Stomach smooth muscle (tissue), 2 donors: ENCODE measurements at regions not wholly inside any gene's neighbourhood (a gene's known extent, or its start where the extent isn't known, plus 50 kb on each side); places are given as distances from the start of the nearest gene placed in this dataset.
"Not testable (repeated sequence)": the region's sequence is repeated elsewhere in the genome, so short reads cannot be mapped to it uniquely, and the experiment has no call there.

Experiments used
- H3K27ac ChIP-seq: one replicate; pipeline ENCODE4 v1.7.0; 2013; ENCODE audit warnings: mild to moderate bottlenecking, low read length, inconsistent platforms
- H3K27me3 ChIP-seq, 2 donors: one replicate each; pipeline ENCODE4 v1.7.0; 2013; ENCODE audit warnings: low read length in 2 of 2; ENCODE audit not compliant: insufficient read depth in 2 of 2, control insufficient read depth in 1 of 2
- H3K36me3 ChIP-seq, 2 donors: one replicate each; pipeline ENCODE4 v1.7.0; 2013; ENCODE audit warnings: low read length in 2 of 2; ENCODE audit not compliant: control insufficient read depth in 2 of 2, insufficient read depth in 2 of 2
- H3K4me1 ChIP-seq: one replicate; pipeline ENCODE4 v1.7.0; 2013; ENCODE audit warnings: low read length; ENCODE audit not compliant: control insufficient read depth, insufficient read depth
- H3K4me3 ChIP-seq, 2 donors: one replicate each; pipeline ENCODE4 v1.7.0; 2013; ENCODE audit warnings: low read length in 2 of 2
- H3K9ac ChIP-seq, 2 donors: one replicate each; pipeline ENCODE4 v1.7.0; 2013; ENCODE audit warnings: low read length in 2 of 2, mild to moderate bottlenecking in 1 of 2
- H3K9me3 ChIP-seq, 2 donors: one replicate each; pipeline ENCODE4 v1.7.0; 2013; ENCODE audit warnings: low read length in 2 of 2; ENCODE audit not compliant: control insufficient read depth in 2 of 2
- donor health status: healthy.
- donor health status: Pancreatic carcinoma.

DNA sequence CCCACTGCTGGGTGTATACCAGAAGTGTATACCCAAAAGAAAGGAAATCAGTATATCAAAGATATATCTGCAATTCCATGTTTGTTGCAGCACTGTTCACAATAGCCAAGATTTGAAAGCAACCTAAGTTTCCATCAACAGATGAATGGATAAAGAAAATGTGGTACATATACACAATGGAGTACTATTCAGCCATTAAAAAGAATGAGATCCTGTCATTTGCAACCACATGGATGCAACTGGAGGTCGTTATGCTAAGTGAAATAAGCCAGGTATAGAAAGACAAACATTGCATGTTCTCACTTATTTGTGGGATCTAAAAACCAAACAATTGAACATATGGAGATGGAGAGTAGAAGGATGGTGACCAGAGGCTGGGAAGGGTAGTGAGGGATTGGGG lies 97.2 kb downstream of the RMI1 start:
- not testable (repeated sequence) for H3K4me1 ChIP-seq, H3K4me3 ChIP-seq, H3K9me3 ChIP-seq, H3K27me3 ChIP-seq, H3K9ac ChIP-seq, H3K27ac ChIP-seq, H3K36me3 ChIP-seq

DNA sequence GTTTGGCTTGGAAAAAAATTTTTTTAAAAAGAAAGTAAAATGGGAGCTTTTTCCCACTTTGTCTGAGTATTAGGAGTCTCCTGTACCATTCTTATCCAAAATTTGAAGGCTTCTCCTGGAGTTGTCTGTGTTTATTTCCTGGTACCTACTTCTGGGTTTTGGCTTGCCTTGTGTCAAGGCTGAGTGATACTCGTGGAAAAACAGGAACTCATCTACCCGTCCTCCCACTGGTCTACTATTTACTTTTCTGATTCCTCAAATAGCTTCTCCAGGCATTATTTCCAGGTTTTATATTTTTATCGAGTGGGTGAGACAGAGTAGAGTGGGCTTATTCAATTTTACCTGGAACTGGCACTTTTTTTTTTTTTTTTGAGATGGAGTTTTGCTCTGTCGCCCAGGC lies 99.4 kb downstream of the RMI1 start:
- Histone ChIP-seq H3K9ac (no peak overlapping the region), H3K27me3 (no peaks in the 10 kb centered on the region), H3K4me1 (no peaks in the 10 kb centered on the region), H3K4me3 (no peak overlapping the region), H3K9me3 (no peaks in the 10 kb centered on the region), H3K27ac (no peak overlapping the region), H3K36me3 (no peaks in the 10 kb centered on the region)

DNA sequence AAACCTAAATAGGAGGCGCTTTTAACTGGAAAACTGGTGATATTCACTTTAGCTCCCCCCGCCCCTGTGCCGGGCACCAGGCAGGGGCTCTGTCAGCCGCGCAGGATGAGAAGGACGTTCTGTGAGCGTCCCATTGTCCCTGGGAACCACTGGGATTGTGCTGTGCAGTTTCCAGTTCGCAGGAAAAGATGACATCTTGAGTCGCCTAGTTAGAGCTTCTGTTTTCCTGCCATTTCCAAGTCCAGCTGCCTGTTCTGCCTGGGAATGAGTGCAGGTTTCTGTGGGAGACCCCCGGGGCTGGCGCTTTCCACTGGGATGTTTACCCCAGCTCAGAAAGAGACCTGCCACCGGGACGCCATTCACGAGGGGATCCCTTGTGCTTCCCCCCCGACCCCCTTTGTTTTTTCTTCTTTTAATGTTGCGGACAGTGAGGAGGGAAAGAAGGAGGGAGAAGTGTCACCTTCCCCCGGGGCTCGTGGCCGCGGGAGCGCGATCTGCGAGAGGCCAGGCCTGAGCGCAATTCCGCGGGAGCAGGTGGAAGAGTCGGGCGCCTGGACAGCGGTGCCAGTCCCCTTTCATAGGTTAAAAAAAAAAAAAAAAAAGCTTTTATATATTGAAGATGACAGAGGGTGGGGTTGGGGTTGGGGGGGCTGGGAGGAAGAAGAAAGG lies 121.5 kb downstream of the RMI1 start:
- H3K27ac ChIP-seq: no peak overlapping the region
- no peaks in the 10 kb centered on the region for H3K36me3 ChIP-seq
- no peak overlapping the region for H3K9ac ChIP-seq
- no peaks in the 10 kb centered on the region for H3K9me3 ChIP-seq
- no peak overlapping the region for H3K4me3 ChIP-seq
- H3K4me1 ChIP-seq: no peaks in the 10 kb centered on the region
- H3K27me3 ChIP-seq: peaks cover 5 to 6% of the 10 kb centered on the region in 2 donors

DNA sequence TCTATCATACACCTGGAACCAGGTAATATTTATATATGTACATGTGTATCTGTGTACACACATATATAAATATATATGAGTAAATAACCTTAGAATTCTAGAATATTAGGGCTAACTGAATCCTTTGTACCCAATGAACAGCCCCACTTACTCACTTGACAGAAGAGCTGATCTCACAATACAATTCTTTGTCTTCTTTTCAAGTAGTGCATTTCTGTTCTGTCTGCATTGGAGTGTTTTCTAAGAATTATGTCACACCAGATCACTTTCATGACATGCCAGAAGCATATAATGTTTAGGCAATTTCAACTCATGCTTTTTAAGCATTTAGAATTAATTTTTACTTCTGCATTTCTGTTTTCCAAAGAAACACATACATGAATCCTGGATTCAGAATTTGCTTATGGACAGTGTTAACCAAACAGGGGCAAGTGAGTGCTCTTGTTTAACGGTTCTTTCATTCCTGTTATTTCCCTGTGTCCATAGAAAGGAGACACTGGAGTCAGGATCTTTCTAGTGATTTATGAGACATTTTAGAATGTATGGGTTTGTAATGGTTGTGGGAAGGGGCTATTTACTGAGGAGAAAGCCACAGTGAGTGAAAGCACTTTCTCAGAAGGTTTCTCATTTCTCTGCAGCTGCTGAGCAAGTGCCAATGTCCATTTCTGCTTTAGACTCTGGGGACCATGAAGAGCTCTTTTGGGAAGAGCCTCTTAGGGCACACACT lies 123.2 kb downstream of the RMI1 start:
- Histone ChIP-seq H3K9me3 (no peaks in the 10 kb centered on the region), H3K9ac (no peak overlapping the region)

DNA sequence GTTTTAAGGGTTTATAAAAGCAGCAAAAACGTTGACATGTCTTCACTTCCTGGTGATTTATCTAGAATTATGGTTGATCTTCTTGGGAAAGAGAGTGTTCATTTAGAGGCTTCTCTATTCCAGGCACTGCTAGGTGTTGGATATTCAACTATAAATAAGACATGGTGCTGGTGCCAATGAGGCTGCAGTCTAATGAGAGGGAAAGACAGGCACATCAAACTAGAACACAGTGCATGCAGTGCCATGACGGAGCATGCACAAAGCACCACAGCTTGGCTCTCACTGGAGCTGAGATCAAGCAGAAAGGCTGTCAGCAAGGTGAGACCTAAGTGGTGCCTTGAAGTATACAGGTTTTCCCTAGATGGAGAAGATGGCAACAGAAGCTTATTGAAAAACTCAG lies 126.5 kb downstream of the RMI1 start:
- no peaks in the 10 kb centered on the region for H3K4me1 ChIP-seq
- no peaks in the 10 kb centered on the region for H3K9me3 ChIP-seq
- peaks cover 1 to 2% of the 10 kb centered on the region in 2 donors for H3K27me3 ChIP-seq
- H3K4me3 ChIP-seq: no peak overlapping the region
- H3K9ac ChIP-seq: no peak overlapping the region
- no peak overlapping the region for H3K27ac ChIP-seq
- H3K36me3 ChIP-seq: no peaks in the 10 kb centered on the region

More for the DNA sequence above, 123.2 kb downstream of the RMI1 start:
- no peaks in the 10 kb centered on the region for H3K36me3 ChIP-seq
- H3K27ac ChIP-seq: no peak overlapping the region
- no peak overlapping the region for H3K4me3 ChIP-seq
- H3K4me1 ChIP-seq: no peaks in the 10 kb centered on the region
- peaks cover 5 to 6% of the 10 kb centered on the region in 2 donors for H3K27me3 ChIP-seq

DNA sequence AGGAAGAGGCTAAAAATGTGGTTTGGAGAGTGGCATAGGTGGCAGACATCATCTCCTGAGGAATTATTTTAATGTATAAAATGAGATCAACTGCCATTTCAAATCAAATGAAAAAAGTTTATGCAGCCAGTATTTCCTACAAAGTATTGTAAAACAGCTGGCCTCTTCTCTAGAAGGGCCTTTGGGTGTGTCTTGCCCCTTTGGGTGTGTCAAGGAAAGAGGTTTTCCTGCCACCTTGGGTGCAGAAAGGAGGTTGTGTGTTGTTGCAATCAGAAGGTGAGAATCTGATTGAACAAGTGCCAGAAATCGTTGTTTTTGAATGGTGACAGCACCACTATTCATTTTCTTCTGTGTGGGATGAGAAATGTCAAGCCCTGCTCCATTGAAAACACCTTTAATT lies 127.4 kb downstream of the RMI1 start:
- no peak overlapping the region for H3K4me3 ChIP-seq
- H3K9ac ChIP-seq: no peak overlapping the region
- no peaks in the 10 kb centered on the region for H3K9me3 ChIP-seq
- H3K36me3 ChIP-seq: no peaks in the 10 kb centered on the region
- H3K4me1 ChIP-seq: no peaks in the 10 kb centered on the region
- no peaks in the 10 kb centered on the region for H3K27me3 ChIP-seq
- H3K27ac ChIP-seq: no peak overlapping the region

DNA sequence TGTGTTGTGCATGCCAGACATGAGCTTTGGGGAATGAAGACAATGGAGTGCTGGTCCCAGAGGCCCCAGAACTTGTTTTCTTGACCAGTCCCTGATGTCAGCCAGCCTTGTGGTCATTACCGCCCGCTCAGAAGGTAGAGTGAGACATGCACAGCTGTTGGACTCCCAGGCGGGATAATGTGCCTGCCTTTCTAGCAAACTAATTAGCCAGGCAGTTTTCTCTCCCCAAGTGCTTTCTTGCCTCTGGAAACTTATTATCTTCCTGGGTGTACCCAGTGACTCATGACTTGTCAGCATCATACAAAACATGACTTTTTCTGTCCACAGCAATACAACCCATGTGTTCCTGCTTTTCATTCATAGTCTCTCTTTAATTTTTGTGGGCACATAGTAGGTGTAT lies 131.1 kb downstream of the RMI1 start:
- Histone ChIP-seq H3K9me3 (peaks cover 0 to 2% of the 10 kb centered on the region in 2 donors), H3K27me3 (no peaks in the 10 kb centered on the region)

DNA sequence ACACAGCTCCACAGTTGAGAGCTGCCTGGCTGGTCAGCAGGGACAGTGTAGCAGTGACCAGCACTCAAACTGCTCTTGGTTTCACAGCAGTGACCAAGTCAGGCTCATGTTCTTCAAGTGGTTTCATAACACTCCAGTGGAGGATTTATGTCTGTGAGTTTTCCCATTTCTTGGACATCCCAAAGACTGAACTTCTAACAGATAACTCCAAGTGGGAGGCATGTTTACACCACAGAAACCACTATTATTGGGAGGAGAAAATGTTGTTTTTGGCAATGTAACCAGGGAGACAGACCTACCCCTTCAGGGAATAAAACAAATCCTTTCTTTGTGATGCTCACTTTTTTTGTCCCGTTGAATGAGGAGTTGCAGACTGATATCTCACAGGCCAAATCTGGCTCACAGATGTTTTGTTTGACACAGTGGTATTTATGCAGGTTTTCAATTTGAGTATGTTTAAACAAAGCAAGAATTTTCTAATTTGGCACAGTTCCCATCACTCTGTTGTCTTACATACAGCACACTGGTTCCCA lies 141.5 kb downstream of the RMI1 start:
- Histone ChIP-seq H3K36me3 (no peaks in the 10 kb centered on the region), H3K9me3 (no peaks in the 10 kb centered on the region), H3K27me3 (no peaks in the 10 kb centered on the region), H3K27ac (no peak overlapping the region), H3K9ac (no peak overlapping the region), H3K4me1 (no peaks in the 10 kb centered on the region), H3K4me3 (no peak overlapping the region)

More for the DNA sequence above, 131.1 kb downstream of the RMI1 start:
- Histone ChIP-seq H3K4me3 (no peak overlapping the region), H3K9ac (no peak overlapping the region), H3K27ac (no peak overlapping the region), H3K4me1 (no peaks in the 10 kb centered on the region), H3K36me3 (no peaks in the 10 kb centered on the region)

DNA sequence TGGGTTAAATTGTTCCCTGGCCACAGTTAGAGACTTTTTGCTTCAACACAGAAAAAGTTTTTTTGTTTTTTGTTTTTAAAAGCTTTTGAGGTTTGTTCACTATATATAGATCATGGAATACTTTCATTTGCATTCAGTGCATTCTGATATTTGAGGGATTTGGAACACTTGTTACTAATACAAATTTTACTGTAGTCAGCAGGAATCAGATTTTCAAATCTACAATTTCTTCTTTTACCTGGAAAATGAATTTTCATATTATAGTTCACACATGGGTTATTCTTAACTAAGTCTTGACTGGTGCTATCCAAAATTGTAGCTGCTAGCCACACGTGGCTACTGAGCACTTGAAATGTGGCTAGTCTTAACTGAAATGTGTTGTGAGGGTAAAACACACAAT lies 142.0 kb downstream of the RMI1 start:
- Histone ChIP-seq H3K27me3 (no peaks in the 10 kb centered on the region), H3K4me1 (no peaks in the 10 kb centered on the region), H3K36me3 (no peaks in the 10 kb centered on the region), H3K27ac (no peak overlapping the region), H3K9me3 (no peaks in the 10 kb centered on the region), H3K4me3 (no peak overlapping the region), H3K9ac (no peak overlapping the region)

DNA sequence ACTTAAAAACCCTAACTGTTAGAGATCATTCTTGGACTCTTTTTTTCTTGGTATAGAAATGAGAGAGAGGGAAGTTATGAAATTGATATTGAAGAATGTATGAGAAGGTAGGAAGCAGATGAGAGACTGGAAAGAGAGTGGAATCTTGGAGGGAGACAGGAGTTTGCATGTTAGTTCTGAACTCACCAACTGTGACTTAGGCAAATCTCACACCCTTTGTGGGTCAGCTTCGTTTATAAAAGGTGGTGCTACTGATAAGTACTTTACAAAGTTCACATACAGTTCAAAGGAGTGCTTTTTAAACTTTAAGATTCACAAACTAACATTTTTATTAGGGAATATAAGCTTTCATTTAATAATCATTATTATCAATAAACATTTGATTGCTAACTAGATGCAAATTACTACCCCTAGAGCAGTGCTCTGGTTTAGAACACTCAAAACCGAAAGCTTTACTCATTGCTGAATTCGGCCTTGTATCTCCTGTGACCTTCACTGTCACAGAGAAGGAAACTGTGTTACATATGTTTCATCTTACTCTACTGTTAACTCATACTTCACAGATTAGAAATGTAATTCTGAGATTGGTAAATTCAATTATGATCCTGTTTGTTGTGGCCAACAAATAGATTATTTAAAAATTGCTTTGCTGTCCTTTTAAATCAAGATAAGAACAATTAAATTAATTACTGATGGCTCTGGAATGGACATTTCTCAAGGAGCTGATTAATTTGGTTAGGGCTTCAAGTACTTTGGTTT lies 143.2 kb downstream of the RMI1 start:
- Histone ChIP-seq H3K36me3 (no peaks in the 10 kb centered on the region), H3K4me1 (no peaks in the 10 kb centered on the region), H3K4me3 (no peak overlapping the region), H3K27me3 (no peaks in the 10 kb centered on the region), H3K9me3 (no peaks in the 10 kb centered on the region), H3K27ac (no peak overlapping the region), H3K9ac (no peak overlapping the region)
